ENCODE measurements at regions not wholly inside any gene's neighbourhood (a gene's known extent, or its start where the extent isn't known, plus 50 kb on each side); places are given as distances from the start of the nearest gene placed in this dataset.
"Not testable (repeated sequence)": the region's sequence is repeated elsewhere in the genome, so short reads cannot be mapped to it uniquely, and the experiment has no call there.

GRCh38 chr12:131513606-131514005 lies 197.3 kb upstream of the SFSWAP start:
- TF ChIP-seq, protein P1, sequence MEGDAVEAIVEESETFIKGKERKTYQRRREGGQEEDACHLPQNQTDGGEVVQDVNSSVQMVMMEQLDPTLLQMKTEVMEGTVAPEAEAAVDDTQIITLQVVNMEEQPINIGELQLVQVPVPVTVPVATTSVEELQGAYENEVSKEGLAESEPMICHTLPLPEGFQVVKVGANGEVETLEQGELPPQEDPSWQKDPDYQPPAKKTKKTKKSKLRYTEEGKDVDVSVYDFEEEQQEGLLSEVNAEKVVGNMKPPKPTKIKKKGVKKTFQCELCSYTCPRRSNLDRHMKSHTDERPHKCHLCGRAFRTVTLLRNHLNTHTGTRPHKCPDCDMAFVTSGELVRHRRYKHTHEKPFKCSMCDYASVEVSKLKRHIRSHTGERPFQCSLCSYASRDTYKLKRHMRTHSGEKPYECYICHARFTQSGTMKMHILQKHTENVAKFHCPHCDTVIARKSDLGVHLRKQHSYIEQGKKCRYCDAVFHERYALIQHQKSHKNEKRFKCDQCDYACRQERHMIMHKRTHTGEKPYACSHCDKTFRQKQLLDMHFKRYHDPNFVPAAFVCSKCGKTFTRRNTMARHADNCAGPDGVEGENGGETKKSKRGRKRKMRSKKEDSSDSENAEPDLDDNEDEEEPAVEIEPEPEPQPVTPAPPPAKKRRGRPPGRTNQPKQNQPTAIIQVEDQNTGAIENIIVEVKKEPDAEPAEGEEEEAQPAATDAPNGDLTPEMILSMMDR (IDR thresholded peaks at IDR 0.05; ENCODE audit: low read depth, low read length, missing control alignments): no peak
- Histone ChIP-seq H3K4me3 (ENCODE audit: low read depth, low read length) (no peak overlapping the region), H3K27me3 (replicated peaks) (no peaks in the 10 kb centered on the region), H3K36me3 (replicated peaks) (no peaks in the 10 kb centered on the region), H3K27ac (no peak overlapping the region)
- in situ Hi-C loops (cut with HindIII; ENCODE audit: low pct_ligation_motif_present, low sequenced_read_pairs): no loop called here
- DNase-seq: no peak

DNA sequence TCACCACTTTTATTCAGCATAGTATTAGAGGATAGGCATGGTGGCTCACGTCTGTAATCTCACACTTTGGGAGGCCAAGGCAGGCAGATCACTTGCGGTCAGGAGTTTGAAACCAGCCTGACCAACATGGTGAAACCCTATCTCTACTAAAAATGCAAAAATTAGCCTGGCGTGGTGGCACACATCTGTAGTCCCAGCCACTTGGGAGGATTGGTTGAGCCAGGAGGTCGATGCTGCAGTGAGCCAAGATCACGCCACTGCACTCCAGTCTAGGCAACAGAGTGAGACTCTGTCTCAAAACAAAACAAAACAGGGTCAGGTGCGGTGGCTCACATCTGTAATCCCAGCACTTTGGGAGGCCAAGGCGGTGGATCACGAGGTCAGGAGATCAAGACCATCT lies 190.3 kb upstream of the SFSWAP start:
- H3K4me3 ChIP-seq (ENCODE audit: low read depth, low read length); H3K36me3 ChIP-seq (replicated peaks); DNase-seq; in situ Hi-C loops (cut with HindIII; ENCODE audit: low pct_ligation_motif_present, low sequenced_read_pairs); H3K27me3 ChIP-seq (replicated peaks); H3K27ac ChIP-seq: not testable (repeated sequence)

DNA sequence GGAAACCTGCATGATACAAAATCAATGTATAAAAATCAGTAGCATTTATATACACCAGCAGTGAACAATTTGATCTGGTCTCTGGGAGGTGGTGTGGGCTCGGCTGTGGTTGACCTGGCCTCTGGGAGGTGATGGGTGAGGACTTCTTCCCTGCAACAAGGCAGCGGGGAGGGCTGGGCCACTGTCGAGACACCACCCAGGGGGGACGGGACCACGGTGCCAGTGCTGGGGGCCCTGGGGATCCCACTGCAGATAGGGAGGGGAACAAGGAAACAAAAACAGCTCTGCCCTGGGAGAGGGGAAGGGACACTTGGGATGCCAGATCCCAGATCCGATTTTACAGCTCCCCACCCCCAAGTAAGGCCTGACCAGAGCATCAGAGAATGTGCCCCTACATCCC lies 189.6 kb upstream of the SFSWAP start:
- Histone ChIP-seq H3K4me3 (ENCODE audit: low read depth, low read length) (no peak overlapping the region), H3K36me3 (replicated peaks) (no peaks in the 10 kb centered on the region), H3K27ac (no peak overlapping the region), H3K27me3 (replicated peaks) (no peaks in the 10 kb centered on the region)
- TF ChIP-seq, protein P1 (IDR thresholded peaks at IDR 0.05; ENCODE audit: low read depth, low read length, missing control alignments): no peak
- in situ Hi-C loops (cut with HindIII; ENCODE audit: low pct_ligation_motif_present, low sequenced_read_pairs): no loop called here
- DNase-seq: no peak

DNA sequence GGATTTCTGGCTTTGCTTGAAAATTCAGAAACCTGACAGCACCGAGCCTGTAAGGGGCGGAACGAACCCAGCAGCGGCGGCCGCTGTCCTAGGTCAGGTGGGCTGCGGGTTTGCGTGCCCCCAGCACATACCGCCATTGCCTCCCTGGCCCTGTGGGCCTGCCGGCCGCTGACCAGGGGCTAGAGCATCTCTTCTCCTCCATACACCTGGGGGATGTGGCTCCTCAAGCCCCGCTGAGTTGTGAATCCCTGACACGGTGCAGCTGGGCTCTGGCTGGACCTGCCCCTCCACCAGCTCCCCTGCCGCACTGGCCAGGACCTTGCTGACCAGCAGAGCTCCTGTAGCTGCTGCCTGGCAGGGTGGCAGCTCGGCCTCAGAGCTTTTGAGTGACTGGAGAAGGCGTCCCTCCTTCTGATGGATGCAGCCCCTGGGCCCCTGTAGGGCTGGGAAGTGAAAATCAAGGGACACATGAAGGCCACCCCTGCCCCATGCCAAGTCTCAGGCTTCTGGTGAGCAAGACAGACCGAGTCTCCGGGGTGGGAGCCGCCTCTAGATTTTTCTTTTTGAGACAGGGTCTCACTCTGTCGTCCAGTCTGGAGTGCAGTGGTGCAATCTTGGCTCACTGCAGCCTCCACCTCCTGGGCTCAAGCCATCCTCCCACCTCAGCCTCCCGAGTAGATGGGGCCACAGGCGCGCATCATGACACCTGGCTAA lies 184.9 kb upstream of the SFSWAP start:
- no peak overlapping the region for H3K4me3 ChIP-seq (ENCODE audit: low read depth, low read length)
- no peak for DNase-seq
- TF ChIP-seq, protein P1 (IDR thresholded peaks at IDR 0.05; ENCODE audit: low read depth, low read length, missing control alignments): no peak
- H3K27me3 ChIP-seq (replicated peaks): no peaks in the 10 kb centered on the region
- in situ Hi-C loops (cut with HindIII; ENCODE audit: low pct_ligation_motif_present, low sequenced_read_pairs): no loop called here
- no peaks in the 10 kb centered on the region for H3K36me3 ChIP-seq (replicated peaks)
- H3K27ac ChIP-seq: no peak overlapping the region

DNA sequence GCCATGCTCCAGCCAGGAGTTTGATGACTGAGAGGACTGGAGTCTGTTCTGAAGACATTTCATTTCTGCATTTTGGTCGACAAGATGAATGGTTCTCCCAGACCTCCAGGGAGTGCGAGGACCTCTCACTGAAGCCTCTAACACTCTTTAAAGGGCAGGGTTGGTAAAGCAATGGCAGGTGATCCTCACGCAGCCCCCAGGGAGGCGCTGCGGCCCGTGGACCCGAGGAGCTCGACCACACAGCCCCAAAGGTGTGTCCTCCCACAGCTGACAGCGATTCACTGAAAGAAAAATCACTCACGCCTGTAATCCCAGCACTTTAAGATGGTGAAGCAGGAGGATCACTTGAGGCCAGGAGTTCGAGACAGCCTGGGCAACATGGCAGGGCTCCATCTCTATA lies 183.8 kb upstream of the SFSWAP start:
- TF ChIP-seq, protein P1 (IDR thresholded peaks at IDR 0.05; ENCODE audit: low read depth, low read length, missing control alignments): no peak
- no peak for DNase-seq
- H3K4me3 ChIP-seq (ENCODE audit: low read depth, low read length): no peak overlapping the region
- H3K36me3 ChIP-seq (replicated peaks): no peaks in the 10 kb centered on the region
- no peaks in the 10 kb centered on the region for H3K27me3 ChIP-seq (replicated peaks)
- in situ Hi-C loops (cut with HindIII; ENCODE audit: low pct_ligation_motif_present, low sequenced_read_pairs): no loop called here
- H3K27ac ChIP-seq: no peak overlapping the region

DNA sequence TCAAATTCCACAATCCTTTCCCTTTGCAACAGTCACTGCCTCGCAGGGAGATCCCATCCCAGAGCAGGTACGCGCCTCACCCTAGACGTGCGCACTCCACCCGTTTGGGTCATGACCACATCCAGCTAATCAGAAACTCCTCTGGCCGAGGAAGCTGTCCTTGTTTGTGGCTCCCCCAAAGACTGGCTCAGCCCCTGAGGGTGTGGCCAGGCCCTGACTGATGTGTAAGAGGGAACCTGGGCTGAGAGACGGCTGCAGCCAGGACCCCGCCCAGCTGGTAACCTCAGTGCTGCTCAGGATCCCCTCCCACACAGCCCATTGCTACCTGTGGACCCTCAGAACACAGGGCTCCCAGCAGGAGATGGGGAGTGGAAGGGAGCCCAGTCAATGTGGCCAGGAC lies 183.2 kb upstream of the SFSWAP start:
- in situ Hi-C loops (cut with HindIII; ENCODE audit: low pct_ligation_motif_present, low sequenced_read_pairs): no loop called here
- TF ChIP-seq, protein P1 (IDR thresholded peaks at IDR 0.05; ENCODE audit: low read depth, low read length, missing control alignments): no peak
- Histone ChIP-seq H3K27ac (no peak overlapping the region), H3K27me3 (replicated peaks) (no peaks in the 10 kb centered on the region), H3K4me3 (ENCODE audit: low read depth, low read length) (no peak overlapping the region), H3K36me3 (replicated peaks) (no peaks in the 10 kb centered on the region)
- no peak for DNase-seq

Measured in brain microvascular endothelial cell (primary cell).